GM12891 (cell line): ENCODE measurements at regions not wholly inside any gene's neighbourhood (a gene's known extent, or its start where the extent isn't known, plus 50 kb on each side); places are given as distances from the start of the nearest gene placed in this dataset.

ENCODE experiments used
- POLR2A ChIP-seq: IDR thresholded peaks from 2 replicates; pipeline ENCODE4 v1.6.1; 2011; ENCODE audit warnings: low read depth, low read length, control low read depth
- POLR2AphosphoS5 ChIP-seq: IDR thresholded peaks from 2 replicates; pipeline ENCODE4 v1.6.1; 2011; ENCODE audit warnings: low read depth, low read length, control low read depth
- SPI1 ChIP-seq: IDR thresholded peaks from 2 replicates; pipeline ENCODE4 v1.6.1; 2011; ENCODE audit warnings: low read depth, low read length, control low read depth
- TAF1 ChIP-seq: IDR thresholded peaks from 2 replicates; pipeline ENCODE4 v1.6.1; 2011; ENCODE audit warnings: low read depth, low read length, control low read depth

GRCh38 chr16:6374821-6375220 lies 957.8 kb upstream of the RBFOX1 start:
- TF ChIP-seq POLR2A = no peak
- TF ChIP-seq POLR2AphosphoS5 = no peak
- no peak for TF ChIP-seq TAF1
- TF ChIP-seq SPI1 = no peak
